Activated effector memory CD4-positive, alpha-beta T cell treated with anti-CD3 and anti-CD28 coated beads, Interleukin-2, amount 50 U/mL, for 16 hours (primary cell): ENCODE measurements at regions not wholly inside any gene's neighbourhood (a gene's known extent, or its start where the extent isn't known, plus 50 kb on each side); places are given as distances from the start of the nearest gene placed in this dataset.

Experiments used
- DNase-seq: peaks from one replicate; pipeline ENCODE4 v3.0.0-alpha.2; 2020

GRCh38 chr12:27180906-27181505, 63.1 kb upstream of the STK38L start:
- DNase-seq = no peak

- no peak for DNase-seq
Measured at GRCh38 chr12:27183342-27183741, 60.7 kb upstream of the STK38L start.

- DNase-seq = peak; percentile 66
Measured at GRCh38 chr12:27185234-27186021, 58.7 kb upstream of the STK38L start.

- no peak for DNase-seq
Measured at GRCh38 chr12:27186022-27186839, 57.9 kb upstream of the STK38L start.

- no peak for DNase-seq
Measured at GRCh38 chr12:27187697-27188096, 56.4 kb upstream of the STK38L start.

GRCh38 chr12:27190761-27191160, 53.3 kb upstream of the STK38L start:
- DNase-seq = no peak

- no peak for DNase-seq
Measured at GRCh38 chr12:27191531-27191930, 52.6 kb upstream of the STK38L start.

- no peak for DNase-seq
Measured at GRCh38 chr12:27192118-27192802, 51.8 kb upstream of the STK38L start.

- no peak for DNase-seq
Measured at GRCh38 chr12:27193106-27193505, 51.0 kb upstream of the STK38L start.

- no peak for DNase-seq
Measured at GRCh38 chr12:27193854-27194544, 50.1 kb upstream of the STK38L start.
